ENCODE measurements at regions not wholly inside any gene's neighbourhood (a gene's known extent, or its start where the extent isn't known, plus 50 kb on each side); places are given as distances from the start of the nearest gene placed in this dataset.

DNA sequence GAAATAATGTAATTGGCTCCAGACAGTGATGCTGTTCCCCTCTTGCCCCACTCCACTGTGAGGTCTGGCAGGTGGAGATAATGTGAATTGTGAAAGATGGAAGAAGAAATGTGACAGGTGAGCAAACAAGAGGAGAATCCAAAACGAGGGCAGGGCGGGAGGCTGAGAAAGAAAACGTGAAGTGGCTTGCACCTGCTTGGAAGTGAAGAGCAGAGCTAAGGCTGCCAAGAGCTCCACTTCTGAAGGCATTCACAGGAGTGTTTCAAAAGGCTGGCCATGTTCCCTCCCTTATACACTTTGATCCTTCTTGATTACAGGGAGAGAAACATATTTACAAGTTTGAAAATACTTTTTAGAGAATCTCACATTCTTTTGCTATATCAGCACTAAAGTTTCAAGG is 359.4 kb downstream of the EPHA7 start:
- Histone ChIP-seq H3K4me1 (no peaks in the 10 kb centered on the region), H3K4me3 (no peak overlapping the region), H3K36me3 (no peaks in the 10 kb centered on the region), H3K27me3 (no peaks in the 10 kb centered on the region), H3K9me3 (no peaks in the 10 kb centered on the region), H3K27ac (no peak overlapping the region)
- no peak for TF ChIP-seq POLR2A (IDR thresholded peaks at IDR 0.05)
- TF ChIP-seq, protein P1, sequence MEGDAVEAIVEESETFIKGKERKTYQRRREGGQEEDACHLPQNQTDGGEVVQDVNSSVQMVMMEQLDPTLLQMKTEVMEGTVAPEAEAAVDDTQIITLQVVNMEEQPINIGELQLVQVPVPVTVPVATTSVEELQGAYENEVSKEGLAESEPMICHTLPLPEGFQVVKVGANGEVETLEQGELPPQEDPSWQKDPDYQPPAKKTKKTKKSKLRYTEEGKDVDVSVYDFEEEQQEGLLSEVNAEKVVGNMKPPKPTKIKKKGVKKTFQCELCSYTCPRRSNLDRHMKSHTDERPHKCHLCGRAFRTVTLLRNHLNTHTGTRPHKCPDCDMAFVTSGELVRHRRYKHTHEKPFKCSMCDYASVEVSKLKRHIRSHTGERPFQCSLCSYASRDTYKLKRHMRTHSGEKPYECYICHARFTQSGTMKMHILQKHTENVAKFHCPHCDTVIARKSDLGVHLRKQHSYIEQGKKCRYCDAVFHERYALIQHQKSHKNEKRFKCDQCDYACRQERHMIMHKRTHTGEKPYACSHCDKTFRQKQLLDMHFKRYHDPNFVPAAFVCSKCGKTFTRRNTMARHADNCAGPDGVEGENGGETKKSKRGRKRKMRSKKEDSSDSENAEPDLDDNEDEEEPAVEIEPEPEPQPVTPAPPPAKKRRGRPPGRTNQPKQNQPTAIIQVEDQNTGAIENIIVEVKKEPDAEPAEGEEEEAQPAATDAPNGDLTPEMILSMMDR (IDR thresholded peaks at IDR 0.05): no peak
- intact Hi-C loops (cut with DNase I): no loop called here
- DNase-seq: no peak
- no peak for ATAC-seq
- WGBS, 4 donors: 31 to 46% (median 37%) methylated on average over 3 of the region's 3 CpGs

DNA sequence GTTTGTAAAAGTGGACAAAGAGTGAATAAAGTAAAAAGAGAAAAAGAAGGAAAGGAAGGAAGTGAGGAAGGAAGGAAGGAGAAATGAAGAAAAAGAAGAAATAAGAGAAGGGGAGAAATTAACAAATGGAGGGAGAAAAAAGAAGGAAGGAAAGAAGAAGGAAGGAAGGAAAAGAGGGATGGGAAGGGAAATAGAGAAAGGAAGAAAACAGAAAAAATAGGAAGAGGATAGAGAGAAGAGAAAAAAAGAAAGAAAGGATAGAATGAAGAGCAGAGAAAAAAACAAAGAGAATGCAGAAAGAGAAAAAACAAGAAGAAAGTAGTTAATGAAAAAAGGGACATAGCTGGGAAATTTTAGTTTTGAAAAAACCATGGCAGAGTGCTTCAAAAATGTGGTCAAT is 361.8 kb downstream of the EPHA7 start:
- ATAC-seq: no peak
- Histone ChIP-seq H3K27ac (no peak overlapping the region), H3K4me3 (no peak overlapping the region), H3K9me3 (no peaks in the 10 kb centered on the region), H3K36me3 (no peaks in the 10 kb centered on the region), H3K27me3 (no peaks in the 10 kb centered on the region), H3K4me1 (no peaks in the 10 kb centered on the region)
- TF ChIP-seq, protein P1 (IDR thresholded peaks at IDR 0.05): no peak
- no peak for TF ChIP-seq POLR2A (IDR thresholded peaks at IDR 0.05)
- no peak for DNase-seq
- intact Hi-C loops (cut with DNase I): no loop called here

DNA sequence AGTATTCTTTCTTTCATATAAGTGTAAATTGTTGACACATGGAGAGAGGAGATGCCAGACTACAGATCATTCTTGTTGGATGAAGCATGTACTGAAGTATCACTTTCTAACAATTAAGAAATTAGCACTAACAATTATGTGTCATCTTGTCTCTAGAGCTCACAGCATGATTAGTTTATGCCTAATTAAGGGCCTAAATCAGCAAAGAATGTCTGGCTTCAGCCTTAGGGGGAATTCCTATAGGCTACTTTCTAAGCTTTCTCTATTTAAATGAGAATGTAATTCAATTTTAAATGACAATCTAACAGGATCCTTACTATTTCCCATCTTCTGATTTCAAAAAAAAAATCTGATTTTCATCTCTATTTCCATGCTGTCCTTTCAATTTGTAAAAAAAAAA is 371.0 kb downstream of the EPHA7 start:
- ATAC-seq (no peak), DNase-seq (no peak)
- Histone ChIP-seq H3K4me1 (no peaks in the 10 kb centered on the region), H3K27me3 (no peaks in the 10 kb centered on the region), H3K4me3 (no peak overlapping the region), H3K9me3 (no peaks in the 10 kb centered on the region), H3K36me3 (no peaks in the 10 kb centered on the region), H3K27ac (no peak overlapping the region)
- TF ChIP-seq, protein P1 (IDR thresholded peaks at IDR 0.05): no peak
- TF ChIP-seq POLR2A (IDR thresholded peaks at IDR 0.05): no peak
- intact Hi-C loops (cut with DNase I): no loop called here

DNA sequence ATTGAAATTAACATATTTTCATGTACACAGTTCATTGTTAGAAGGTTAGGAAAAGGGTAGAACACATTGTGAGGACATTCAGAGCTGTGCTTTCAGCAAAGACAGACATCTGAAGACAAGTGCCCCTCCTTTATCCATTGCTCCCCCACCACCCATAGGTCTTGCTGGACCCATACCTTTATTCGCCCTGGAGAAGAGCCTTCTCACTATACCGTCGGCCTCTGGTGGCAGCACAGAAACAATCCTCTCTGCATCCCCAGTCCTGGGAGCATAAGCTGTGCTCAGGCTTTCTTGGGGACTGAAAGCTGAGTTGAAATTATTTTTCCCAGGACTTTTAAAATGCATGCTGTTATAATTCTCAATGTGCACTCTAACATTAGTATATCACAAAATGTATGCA is 372.3 kb downstream of the EPHA7 start:
- ATAC-seq (no peak), DNase-seq (no peak)
- H3K36me3 ChIP-seq: no peaks in the 10 kb centered on the region
- H3K27me3 ChIP-seq: no peaks in the 10 kb centered on the region
- H3K4me3 ChIP-seq: no peak overlapping the region
- WGBS, 4 donors: 60 to 86% (median 73%) methylated on average over 3 of the region's 3 CpGs
- H3K9me3 ChIP-seq: no peaks in the 10 kb centered on the region
- intact Hi-C loops (cut with DNase I): no loop called here
- H3K4me1 ChIP-seq: no peaks in the 10 kb centered on the region
- TF ChIP-seq POLR2A (IDR thresholded peaks at IDR 0.05): no peak
- TF ChIP-seq, protein P1 (IDR thresholded peaks at IDR 0.05): no peak
- no peak overlapping the region for H3K27ac ChIP-seq
